ENCODE measurements at regions not wholly inside any gene's neighbourhood (a gene's known extent, or its start where the extent isn't known, plus 50 kb on each side); places are given as distances from the start of the nearest gene placed in this dataset.

DNA sequence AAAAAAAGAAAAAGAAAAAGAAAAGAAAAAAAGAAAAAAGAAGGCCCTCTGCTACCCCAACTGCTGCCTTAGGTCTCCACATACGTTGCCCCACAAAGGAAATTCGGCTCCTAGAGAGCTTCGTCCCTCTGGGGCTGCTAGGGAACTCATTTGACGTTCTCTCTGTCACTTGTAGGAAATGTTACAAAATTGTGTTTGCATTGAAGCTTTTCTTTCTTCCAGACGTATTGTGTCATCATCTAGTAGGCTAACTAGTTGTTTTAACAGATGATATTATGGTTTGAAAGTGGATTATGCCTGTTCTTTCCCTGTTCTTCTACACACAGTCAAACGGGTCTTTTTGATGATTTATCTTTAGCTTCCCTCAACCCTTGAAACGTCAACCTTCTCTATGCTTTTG is 125.3 kb downstream of the BDH1 start:
- Histone ChIP-seq H3K27me3 (no peaks in the 10 kb centered on the region), H3K4me1 (peaks cover 0 to 42% (median 6%) of the 10 kb centered on the region in 4 donors), H3K36me3 (no peaks in the 10 kb centered on the region), H3K27ac (peak overlapping the region in 2 of 4 donors; percentile 54 to 80), H3K9me3 (no peaks in the 10 kb centered on the region), H3K4me3 (no peak overlapping the region)
- TF ChIP-seq EP300 (IDR thresholded peaks at IDR 0.05) (no peak), POLR2A (IDR thresholded peaks at IDR 0.05) (no peak), CTCF (IDR thresholded peaks at IDR 0.05) (no peak)
- DNase-seq (ENCODE audit: low spot score in 2 of 2): no peak
- WGBS, 2 donors: 48 to 59% methylated on average over 7 of the region's 7 CpGs

DNA sequence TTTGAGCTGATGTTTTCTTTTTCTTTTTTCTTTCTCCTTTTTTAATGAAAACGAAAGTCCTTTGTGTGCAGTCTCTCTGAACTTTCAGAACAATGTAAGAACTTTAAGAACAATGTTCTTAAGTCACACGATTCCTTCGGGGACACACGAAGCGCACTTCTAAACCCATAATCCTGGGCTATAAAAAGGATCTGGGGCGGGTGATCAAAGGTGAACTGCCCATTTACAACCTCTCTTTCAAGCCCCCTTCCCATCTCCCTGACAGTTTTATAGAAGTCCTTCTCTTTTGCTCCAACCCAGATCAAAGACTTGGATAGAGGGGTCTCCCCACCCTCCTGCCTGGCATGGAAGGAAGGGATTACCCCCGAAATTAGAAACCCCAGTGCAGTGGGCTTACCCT is 126.8 kb downstream of the BDH1 start:
- Histone ChIP-seq H3K27ac (peak overlapping the region in 2 of 4 donors; percentile 37 to 42), H3K4me1 (peaks cover 0 to 42% (median 6%) of the 10 kb centered on the region in 4 donors), H3K4me3 (no peak overlapping the region), H3K36me3 (no peaks in the 10 kb centered on the region), H3K9me3 (no peaks in the 10 kb centered on the region), H3K27me3 (no peaks in the 10 kb centered on the region)
- 26 to 37% methylated on average over 7 of the region's 7 CpGs for WGBS, 2 donors
- TF ChIP-seq CTCF (IDR thresholded peaks at IDR 0.05): no peak
- no peak for TF ChIP-seq EP300 (IDR thresholded peaks at IDR 0.05)
- TF ChIP-seq POLR2A (IDR thresholded peaks at IDR 0.05): no peak
- DNase-seq (ENCODE audit: low spot score in 2 of 2): no peak

DNA sequence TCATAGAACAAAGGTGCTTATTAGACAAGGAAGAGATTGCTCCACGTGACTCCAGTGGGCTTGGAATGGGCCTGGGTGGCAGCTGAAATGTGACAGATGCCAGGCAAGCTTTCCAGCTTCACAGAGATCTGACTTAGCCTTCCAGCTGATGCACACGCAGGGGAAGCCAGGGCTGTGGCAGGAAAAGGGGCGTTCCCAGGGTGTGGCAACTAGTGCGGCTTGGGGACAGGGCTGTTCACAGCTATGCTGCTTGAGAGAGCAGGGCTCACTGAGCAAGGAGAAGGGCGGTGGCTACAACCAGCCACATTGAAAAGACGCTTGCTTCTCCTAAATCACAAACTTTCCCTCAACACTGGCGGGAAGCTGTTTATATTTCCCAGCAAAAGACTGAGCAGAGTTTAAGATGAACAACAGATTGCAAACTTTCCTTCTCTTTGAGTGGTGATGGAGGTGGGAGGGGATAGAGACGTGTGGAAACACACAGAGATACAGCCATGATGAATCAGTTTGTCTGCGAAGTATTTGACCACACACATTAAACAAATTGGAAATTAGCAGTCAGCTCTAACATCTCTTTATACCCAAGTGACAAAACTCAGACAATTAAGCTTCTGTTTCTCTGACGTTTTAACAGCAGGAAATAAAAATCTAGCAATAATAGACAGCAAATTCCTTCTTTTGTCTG is 127.5 kb downstream of the BDH1 start:
- Histone ChIP-seq H3K27me3 (no peaks in the 10 kb centered on the region), H3K4me1 (peaks cover 0 to 42% (median 6%) of the 10 kb centered on the region in 4 donors), H3K4me3 (no peak overlapping the region), H3K9me3 (no peaks in the 10 kb centered on the region), H3K27ac (peak overlapping the region in 2 of 4 donors; percentile 38 to 42), H3K36me3 (no peaks in the 10 kb centered on the region)
- no peak for TF ChIP-seq CTCF (IDR thresholded peaks at IDR 0.05)
- TF ChIP-seq EP300 (IDR thresholded peaks at IDR 0.05): no peak
- no peak for TF ChIP-seq POLR2A (IDR thresholded peaks at IDR 0.05)
- WGBS, 2 donors: 28 to 29% methylated on average over 10 of the region's 10 CpGs
- DNase-seq (ENCODE audit: low spot score in 2 of 2): peak; percentile 26 to 43

- no peak overlapping the region for H3K27ac ChIP-seq
- no peaks in the 10 kb centered on the region for H3K36me3 ChIP-seq
- WGBS, 2 donors: 86 to 96% methylated on average over 8 of the region's 8 CpGs
- H3K4me3 ChIP-seq: no peak overlapping the region
- TF ChIP-seq CTCF (IDR thresholded peaks at IDR 0.05): no peak
- no peak for TF ChIP-seq EP300 (IDR thresholded peaks at IDR 0.05)
- TF ChIP-seq POLR2A (IDR thresholded peaks at IDR 0.05): no peak
- DNase-seq (ENCODE audit: low spot score in 2 of 2): no peak
- no peaks in the 10 kb centered on the region for H3K27me3 ChIP-seq
- H3K4me1 ChIP-seq: peaks cover 0 to 38% (median 6%) of the 10 kb centered on the region in 4 donors
- H3K9me3 ChIP-seq: no peaks in the 10 kb centered on the region
Observed at GRCh38 chr3:197427021-197427420, 128.6 kb upstream of the DLG1 start.

DNA sequence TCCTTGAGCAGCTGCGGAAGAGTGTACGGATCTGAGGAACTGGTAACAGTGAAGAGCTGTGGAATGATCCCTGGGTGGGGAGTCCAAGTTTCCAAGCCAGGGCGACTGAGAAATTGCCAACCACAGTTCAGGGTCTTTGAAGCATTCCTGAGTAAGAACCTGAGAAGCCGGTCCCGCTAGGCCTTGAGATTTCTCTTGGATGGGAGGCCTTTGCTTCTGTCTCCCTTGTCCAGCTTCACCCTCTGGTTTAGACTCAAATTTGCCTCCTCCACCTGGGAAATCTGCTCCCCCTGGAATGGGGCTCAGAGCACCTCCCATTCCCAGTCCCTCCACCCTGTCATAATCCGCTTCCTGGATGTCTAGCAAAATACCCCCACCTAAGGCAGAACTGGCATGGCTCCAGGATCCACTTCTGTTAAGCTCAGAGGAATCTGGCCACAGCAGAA is 127.7 kb upstream of the DLG1 start:
- H3K4me1 ChIP-seq: peaks cover 0 to 29% (median 6%) of the 10 kb centered on the region in 4 donors
- H3K4me3 ChIP-seq: no peak overlapping the region
- H3K9me3 ChIP-seq: no peaks in the 10 kb centered on the region
- H3K36me3 ChIP-seq: no peaks in the 10 kb centered on the region
- no peaks in the 10 kb centered on the region for H3K27me3 ChIP-seq
- DNase-seq (ENCODE audit: low spot score in 2 of 2): no peak
- 72 to 78% methylated on average over 6 of the region's 6 CpGs for WGBS, 2 donors
- no peak overlapping the region for H3K27ac ChIP-seq
- no peak for TF ChIP-seq CTCF (IDR thresholded peaks at IDR 0.05)
- no peak for TF ChIP-seq EP300 (IDR thresholded peaks at IDR 0.05)
- no peak for TF ChIP-seq POLR2A (IDR thresholded peaks at IDR 0.05)
